ENCODE measurements at regions not wholly inside any gene's neighbourhood (a gene's known extent, or its start where the extent isn't known, plus 50 kb on each side); places are given as distances from the start of the nearest gene placed in this dataset.

- H3K4me3 ChIP-seq (replicated peaks; ENCODE audit: low read depth, low read length): no peak overlapping the region
- peak; percentile 29 for DNase-seq (ENCODE audit: low read depth)
- TF ChIP-seq CTCF (IDR thresholded peaks at IDR 0.05; ENCODE audit: low read length, missing control alignments): no peak
These were observed 75.2 kb upstream of the C3orf80 start for GRCh38 chr3:160150066-160150465.

- no peak for TF ChIP-seq CTCF (IDR thresholded peaks at IDR 0.05; ENCODE audit: low read length, missing control alignments)
- DNase-seq (ENCODE audit: low read depth): peak; percentile 87
- no peak overlapping the region for H3K4me3 ChIP-seq (replicated peaks; ENCODE audit: low read depth, low read length)
These were observed 74.7 kb upstream of the C3orf80 start for GRCh38 chr3:160150525-160150924.

- no peak overlapping the region for H3K4me3 ChIP-seq (replicated peaks; ENCODE audit: low read depth, low read length)
- no peak for TF ChIP-seq CTCF (IDR thresholded peaks at IDR 0.05; ENCODE audit: low read length, missing control alignments)
- DNase-seq (ENCODE audit: low read depth): no peak
These were observed 72.6 kb upstream of the C3orf80 start for GRCh38 chr3:160152638-160153037.

- H3K4me3 ChIP-seq (replicated peaks; ENCODE audit: low read depth, low read length): no peak overlapping the region
- TF ChIP-seq CTCF (IDR thresholded peaks at IDR 0.05; ENCODE audit: low read length, missing control alignments): no peak
- DNase-seq (ENCODE audit: low read depth): peak; percentile 27
These were observed 71.2 kb upstream of the C3orf80 start for GRCh38 chr3:160154033-160154432.

- TF ChIP-seq CTCF (IDR thresholded peaks at IDR 0.05; ENCODE audit: low read length, missing control alignments): no peak
- DNase-seq (ENCODE audit: low read depth): no peak
- H3K4me3 ChIP-seq (replicated peaks; ENCODE audit: low read depth, low read length): no peak overlapping the region
These were observed 70.6 kb upstream of the C3orf80 start for GRCh38 chr3:160154596-160154995.

GRCh38 chr3:160157321-160157720 is 67.9 kb upstream of the C3orf80 start:
- TF ChIP-seq CTCF (IDR thresholded peaks at IDR 0.05; ENCODE audit: low read length, missing control alignments): no peak

GRCh38 chr3:160159341-160159740 is 65.9 kb upstream of the C3orf80 start:
- H3K4me3 ChIP-seq (replicated peaks; ENCODE audit: low read depth, low read length): no peak overlapping the region
- no peak for TF ChIP-seq CTCF (IDR thresholded peaks at IDR 0.05; ENCODE audit: low read length, missing control alignments)
- DNase-seq (ENCODE audit: low read depth): no peak

More at GRCh38 chr3:160157321-160157720, 67.9 kb upstream of the C3orf80 start:
- DNase-seq (ENCODE audit: low read depth): no peak
- H3K4me3 ChIP-seq (replicated peaks; ENCODE audit: low read depth, low read length): no peak overlapping the region
